Progenitor cell of endocrine pancreas (in vitro differentiated cells): ENCODE measurements at regions not wholly inside any gene's neighbourhood (a gene's known extent, or its start where the extent isn't known, plus 50 kb on each side); places are given as distances from the start of the nearest gene placed in this dataset.

ENCODE experiments used
- DNase-seq: peaks from one replicate; pipeline ENCODE4 v3.0.0; 2021; ENCODE audit warnings: low spot score; ENCODE audit not compliant: unreplicated experiment
- H3K27ac Mint-ChIP-seq: 2 replicates; pipeline ENCODE4 v1.8.0; 2021; ENCODE audit warnings: mild to moderate bottlenecking, moderate library complexity, mixed read lengths
- H3K27me3 Mint-ChIP-seq: 2 replicates; pipeline ENCODE4 v1.8.0; 2021; ENCODE audit warnings: mixed read lengths
- H3K36me3 Mint-ChIP-seq: 2 replicates; pipeline ENCODE4 v1.8.0; 2022; ENCODE audit warnings: mixed read lengths; ENCODE audit not compliant: insufficient read depth
- H3K4me1 Mint-ChIP-seq: 2 replicates; pipeline ENCODE4 v1.8.0; 2021; ENCODE audit warnings: low read depth, mixed read lengths
- H3K4me3 Mint-ChIP-seq: 2 replicates; pipeline ENCODE4 v1.8.0; 2021; ENCODE audit warnings: low read depth, mild to moderate bottlenecking, moderate library complexity, mixed read lengths
- H3K9me3 Mint-ChIP-seq: 2 replicates; pipeline ENCODE4 v1.8.0; 2021; ENCODE audit warnings: low read depth, mixed read lengths
- CTCF ChIP-seq: fragments of 200-600 bp; sonication (generic); IDR thresholded peaks from one replicate; pipeline ENCODE4 v1.5.0; 2021; ENCODE audit warnings: antibody characterized with exemption, mild to moderate bottlenecking; ENCODE audit not compliant: unreplicated experiment

GRCh38 chr9:28155067-28155466 is 581.8 kb upstream of the C9orf72 start:
- H3K27me3 Mint-ChIP-seq = no peaks in the 10 kb centered on the region
- TF ChIP-seq CTCF = no peak
- H3K27ac Mint-ChIP-seq = no peak overlapping the region

GRCh38 chr9:28155671-28156070 is 582.4 kb upstream of the C9orf72 start:
- no peak for TF ChIP-seq CTCF
- Mint-ChIP-seq H3K27ac (no peak overlapping the region), H3K4me3 (no peak overlapping the region), H3K36me3 (no peaks in the 10 kb centered on the region), H3K9me3 (peaks cover 5% of the 10 kb centered on the region), H3K4me1 (no peaks in the 10 kb centered on the region), H3K27me3 (no peaks in the 10 kb centered on the region)
- no peak for DNase-seq

More at GRCh38 chr9:28155067-28155466, 581.8 kb upstream of the C9orf72 start:
- Mint-ChIP-seq H3K36me3 (no peaks in the 10 kb centered on the region), H3K4me1 (no peaks in the 10 kb centered on the region), H3K9me3 (peaks cover 5% of the 10 kb centered on the region), H3K4me3 (no peak overlapping the region)
- no peak for DNase-seq

- no peak for TF ChIP-seq CTCF
- Mint-ChIP-seq H3K9me3 (peaks cover 5% of the 10 kb centered on the region), H3K4me3 (no peak overlapping the region), H3K27ac (no peak overlapping the region), H3K4me1 (no peaks in the 10 kb centered on the region), H3K27me3 (no peaks in the 10 kb centered on the region), H3K36me3 (no peaks in the 10 kb centered on the region)
- DNase-seq = no peak
Measured at GRCh38 chr9:28158451-28158850, 585.2 kb upstream of the C9orf72 start.

DNA sequence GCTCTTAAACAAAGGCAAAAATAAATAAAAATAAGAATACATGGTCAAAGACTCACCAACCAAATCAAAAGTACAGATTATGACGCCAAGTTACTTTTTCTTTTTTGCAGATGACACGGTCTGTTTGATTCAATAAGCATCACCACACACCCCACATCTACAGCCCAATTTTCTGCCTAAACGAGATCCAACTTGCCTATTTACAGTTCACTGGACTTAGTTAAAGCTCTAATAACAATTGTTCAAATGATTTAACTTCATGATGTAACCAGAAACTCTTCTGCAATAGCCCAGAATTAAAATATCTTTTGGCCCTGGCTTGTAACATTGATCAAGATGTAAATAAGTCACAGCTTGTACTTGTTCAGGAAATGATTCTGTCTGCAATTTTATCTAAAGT is 590.3 kb upstream of the C9orf72 start:
- no peak for DNase-seq
- Mint-ChIP-seq H3K4me3 (no peak overlapping the region), H3K4me1 (no peaks in the 10 kb centered on the region), H3K36me3 (no peaks in the 10 kb centered on the region), H3K9me3 (no peaks in the 10 kb centered on the region), H3K27me3 (no peaks in the 10 kb centered on the region), H3K27ac (no peak overlapping the region)
- TF ChIP-seq CTCF = no peak

DNA sequence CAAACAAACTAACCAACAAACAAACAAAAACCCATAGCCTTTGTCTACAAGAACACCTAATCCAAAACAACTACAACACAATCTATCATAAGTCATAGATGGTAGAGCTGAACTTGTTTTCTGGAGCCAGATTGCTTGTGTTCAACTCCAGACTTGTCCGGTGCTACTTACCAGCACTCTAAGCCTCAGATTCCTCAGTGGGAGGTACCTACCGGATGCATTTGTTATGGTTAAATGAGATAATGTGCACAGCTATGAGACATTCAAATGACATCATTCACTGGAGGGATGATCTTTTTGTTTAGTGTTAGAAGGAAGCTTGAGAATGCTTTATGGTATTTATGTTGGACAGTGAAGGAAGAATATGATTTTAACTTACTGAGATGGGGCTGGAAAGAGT is 592.9 kb upstream of the C9orf72 start:
- Mint-ChIP-seq H3K4me1 (no peaks in the 10 kb centered on the region), H3K9me3 (no peaks in the 10 kb centered on the region), H3K27ac (no peak overlapping the region), H3K27me3 (no peaks in the 10 kb centered on the region), H3K36me3 (no peaks in the 10 kb centered on the region), H3K4me3 (no peak overlapping the region)
- no peak for TF ChIP-seq CTCF
- DNase-seq = no peak
